ENCODE measurements at regions not wholly inside any gene's neighbourhood (a gene's known extent, or its start where the extent isn't known, plus 50 kb on each side); places are given as distances from the start of the nearest gene placed in this dataset.

GRCh38 chr4:176879380-176880116 is 86.8 kb upstream of the VEGFC start:
- H3K4me3 Mint-ChIP-seq (ENCODE audit: unreplicated experiment): no peak overlapping the region
- no peaks in the 10 kb centered on the region for H3K36me3 Mint-ChIP-seq (ENCODE audit: insufficient read depth, unreplicated experiment)
- H3K27ac Mint-ChIP-seq (ENCODE audit: unreplicated experiment): no peak overlapping the region
- no TSS peak for BruUV-seq (replicated peaks)
- H3K27me3 ChIP-seq (replicated peaks; ENCODE audit: control insufficient read depth, insufficient read depth, low read length): no peaks in the 10 kb centered on the region
- H3K4me1 ChIP-seq: no peaks in the 10 kb centered on the region
- no peaks in the 10 kb centered on the region for H3K9me3 ChIP-seq
- H3K9me3 Mint-ChIP-seq (ENCODE audit: unreplicated experiment): no peaks in the 10 kb centered on the region
- no peaks in the 10 kb centered on the region for H3K4me1 Mint-ChIP-seq (ENCODE audit: low read depth, unreplicated experiment)
- H3K27me3 Mint-ChIP-seq (ENCODE audit: insufficient read depth, unreplicated experiment): no peaks in the 10 kb centered on the region
- no peak overlapping the region for H3K4me3 ChIP-seq (ENCODE audit: low read depth, low read length)
- CTCF ChIA-PET: no interaction called here
- DNase-seq: no peak
- TF ChIP-seq CTCF (IDR thresholded peaks at IDR 0.05; ENCODE audit: insufficient read depth in 1 of 2, low read depth in 1 of 2, low read length in 1 of 2, severe bottlenecking in 1 of 2, unreplicated experiment in 1 of 2): no peak
- intact Hi-C loops (cut with micrococcal nuclease; ENCODE audit: unreplicated experiment): no loop called here
- POLR2A ChIA-PET: no interaction called here
- no peaks in the 10 kb centered on the region for H3K36me3 ChIP-seq (ENCODE audit: control insufficient read depth, insufficient read depth, low read length)

- no peaks in the 10 kb centered on the region for H3K9me3 ChIP-seq
- intact Hi-C loops (cut with micrococcal nuclease; ENCODE audit: unreplicated experiment): no loop called here
- no peak overlapping the region for H3K27ac Mint-ChIP-seq (ENCODE audit: unreplicated experiment)
- no peaks in the 10 kb centered on the region for H3K4me1 Mint-ChIP-seq (ENCODE audit: low read depth, unreplicated experiment)
- H3K9me3 Mint-ChIP-seq (ENCODE audit: unreplicated experiment): no peaks in the 10 kb centered on the region
- ChIA-PET POLR2A (no interaction called here), CTCF (no interaction called here)
- no peak for DNase-seq
- H3K36me3 Mint-ChIP-seq (ENCODE audit: insufficient read depth, unreplicated experiment): no peaks in the 10 kb centered on the region
- no peak overlapping the region for H3K4me3 ChIP-seq (ENCODE audit: low read depth, low read length)
- no TSS peak for BruUV-seq (replicated peaks)
- peaks cover under 1% of the 10 kb centered on the region for H3K27me3 Mint-ChIP-seq (ENCODE audit: insufficient read depth, unreplicated experiment)
- no peak for TF ChIP-seq CTCF (IDR thresholded peaks at IDR 0.05; ENCODE audit: insufficient read depth in 1 of 2, low read depth in 1 of 2, low read length in 1 of 2, severe bottlenecking in 1 of 2, unreplicated experiment in 1 of 2)
- no peaks in the 10 kb centered on the region for H3K27me3 ChIP-seq (replicated peaks; ENCODE audit: control insufficient read depth, insufficient read depth, low read length)
- H3K36me3 ChIP-seq (ENCODE audit: control insufficient read depth, insufficient read depth, low read length): no peaks in the 10 kb centered on the region
- no peaks in the 10 kb centered on the region for H3K4me1 ChIP-seq
- H3K4me3 Mint-ChIP-seq (ENCODE audit: unreplicated experiment): no peak overlapping the region
Observed at GRCh38 chr4:176882206-176882605, 89.5 kb upstream of the VEGFC start.

- no peak overlapping the region for H3K27ac Mint-ChIP-seq (ENCODE audit: unreplicated experiment)
- DNase-seq: no peak
- no peak for TF ChIP-seq CTCF (IDR thresholded peaks at IDR 0.05; ENCODE audit: insufficient read depth in 1 of 2, low read depth in 1 of 2, low read length in 1 of 2, severe bottlenecking in 1 of 2, unreplicated experiment in 1 of 2)
Observed at GRCh38 chr4:176883108-176883550, 90.4 kb upstream of the VEGFC start.

More at GRCh38 chr4:176883108-176883550, 90.4 kb upstream of the VEGFC start:
- no peaks in the 10 kb centered on the region for H3K4me1 ChIP-seq
- H3K36me3 Mint-ChIP-seq (ENCODE audit: insufficient read depth, unreplicated experiment): no peaks in the 10 kb centered on the region
- H3K9me3 ChIP-seq: no peaks in the 10 kb centered on the region
- H3K9me3 Mint-ChIP-seq (ENCODE audit: unreplicated experiment): no peaks in the 10 kb centered on the region
- CTCF ChIA-PET: no interaction called here
- POLR2A ChIA-PET: no interaction called here
- no peaks in the 10 kb centered on the region for H3K36me3 ChIP-seq (ENCODE audit: control insufficient read depth, insufficient read depth, low read length)
- no peak overlapping the region for H3K4me3 ChIP-seq (ENCODE audit: low read depth, low read length)
- no peak overlapping the region for H3K4me3 Mint-ChIP-seq (ENCODE audit: unreplicated experiment)
- H3K27me3 ChIP-seq (replicated peaks; ENCODE audit: control insufficient read depth, insufficient read depth, low read length): no peaks in the 10 kb centered on the region
- intact Hi-C loops (cut with micrococcal nuclease; ENCODE audit: unreplicated experiment): no loop called here
- BruUV-seq (replicated peaks): no TSS peak
- H3K27me3 Mint-ChIP-seq (ENCODE audit: insufficient read depth, unreplicated experiment): peaks cover 5% of the 10 kb centered on the region
- H3K4me1 Mint-ChIP-seq (ENCODE audit: low read depth, unreplicated experiment): no peaks in the 10 kb centered on the region
